HepG2 (cell line): ENCODE measurements at regions not wholly inside any gene's neighbourhood (a gene's known extent, or its start where the extent isn't known, plus 50 kb on each side); places are given as distances from the start of the nearest gene placed in this dataset.

Experiments used
- ATAC-seq: fragments of 200-7000 bp; cut with Tn5 transposase; 3 replicates; pipeline ENCODE4 v1.9.1; 2020; ENCODE audit warnings: mild to moderate bottlenecking, moderate library complexity
- BruUV-seq: library from RNA; stranded (reverse); fragments of 400-500 nt; replicated peaks from 2 replicates; lab custom pipeline; 2021; lab: Mats Ljungman, UMichigan
- CTCF ChIA-PET: fragments of 300-600 bp; formaldehyde crosslinking; extraction: SDS; loops from one replicate; lab custom pipeline; 2021; ENCODE audit warnings: low total read pairs, inconsistent platforms, low intra/inter-chr PET ratio; lab: Yijun Ruan, JAX
- POLR2A ChIA-PET: fragments of 350-600 bp; sonication (Branson Sonifier 250); formaldehyde crosslinking; loops from one replicate; lab custom pipeline; 2020; ENCODE audit warnings: antibody characterized with exemption, inconsistent platforms; lab: Yijun Ruan, JAX
- DNase-seq: peaks from one replicate; pipeline ENCODE4 v3.0.0-alpha.2; 2015; ENCODE audit warnings: low spot score
- FAIRE-seq: peaks from 3 replicates; lab custom pipeline; 2011; peaks lifted over from hg19 to GRCh38; lab: Jason Lieb, UNC
- H2AFZ ChIP-seq: one replicate; pipeline ENCODE4 v1.6.1; 2011; ENCODE audit warnings: low read length, inconsistent platforms
- H3K27ac ChIP-seq: fragments of 300-600 bp; 3 replicates; pipeline ENCODE4 v1.8.0; 2011; ENCODE audit warnings: mixed run types, mild to moderate bottlenecking, mixed read lengths, low read length, inconsistent platforms; ENCODE audit not compliant: insufficient read depth; ENCODE audit errors: extremely low read length
- H3K27me3 ChIP-seq, 2 experiments: fragments of 200-600 bp in 1 of 2; 2 replicates in 1 of 2; 3 replicates in 1 of 2; pipeline versions ENCODE4 v1.6.0 to v1.8.0; 2011; ENCODE audit warnings: low read length in 2 of 2, mild to moderate bottlenecking in 2 of 2, moderate library complexity in 2 of 2, inconsistent platforms in 1 of 2; ENCODE audit not compliant: insufficient read depth in 2 of 2, control insufficient read depth in 1 of 2
- H3K36me3 ChIP-seq, 2 experiments: fragments of 200-600 bp in 1 of 2; replicated peaks in 1 of 2; 2 replicates in 1 of 2; 3 replicates in 1 of 2; pipeline versions ENCODE4 v1.5.1 to v1.8.0; 2011; ENCODE audit warnings: low read length in 2 of 2, inconsistent platforms in 1 of 2; ENCODE audit not compliant: insufficient read depth in 2 of 2, control insufficient read depth in 1 of 2
- H3K4me1 ChIP-seq: 2 replicates; pipeline ENCODE4 v1.5.1; 2012; ENCODE audit warnings: low read length, inconsistent platforms; ENCODE audit not compliant: insufficient read depth
- H3K4me2 ChIP-seq: 2 replicates; pipeline ENCODE4 v1.6.0; 2011; ENCODE audit warnings: low read depth, low read length, inconsistent platforms
- H3K4me3 ChIP-seq, 3 experiments: fragments of 200-600 bp in 1 of 3; sonication (generic), shearing (Covaris generic) in 1 of 3; replicated peaks in 1 of 3; 2 replicates each; pipeline ENCODE4 v1.5.1; 2011 to 2016; ENCODE audit warnings: low read length in 3 of 3, inconsistent platforms in 2 of 3, low read depth in 2 of 3, mild to moderate bottlenecking in 2 of 3, control low read depth in 1 of 3, mixed read lengths in 1 of 3; ENCODE audit not compliant: insufficient read depth in 1 of 3
- H3K79me2 ChIP-seq: one replicate; pipeline ENCODE4 v1.6.1; 2011; ENCODE audit warnings: low read length, inconsistent platforms; ENCODE audit not compliant: insufficient read depth
- H3K9ac ChIP-seq: 2 replicates; pipeline ENCODE4 v1.6.0; 2011; ENCODE audit warnings: mild to moderate bottlenecking, low read depth, low read length, inconsistent platforms; ENCODE audit not compliant: insufficient read depth
- H3K9me3 ChIP-seq: 2 replicates; pipeline ENCODE4 v1.5.1; 2012; ENCODE audit warnings: mild to moderate bottlenecking, low read length
- H4K20me1 ChIP-seq: 2 replicates; pipeline ENCODE4 v1.6.0; 2011; ENCODE audit warnings: inconsistent platforms, mild to moderate bottlenecking, low read length, moderate library complexity; ENCODE audit not compliant: insufficient read depth
- AHR ChIP-seq: IDR thresholded peaks from 2 replicates; pipeline ENCODE4 v1.6.1; 2018; ENCODE audit warnings: missing genetic modification reagents, missing compliant biosample characterization
- ISX ChIP-seq: sonication (generic); formaldehyde crosslinking; conservative IDR thresholded peaks from 2 replicates; pipeline ENCODE4 v1.5.0; 2020; ENCODE audit warnings: missing genetic modification reagents
- JUNB ChIP-seq: sonication (generic); formaldehyde crosslinking; IDR thresholded peaks from 2 replicates; pipeline ENCODE4 v1.8.0; 2022; ENCODE audit warnings: missing genetic modification reagents, mild to moderate bottlenecking, borderline replicate concordance
- ZNF550 ChIP-seq: sonication (generic); formaldehyde crosslinking; IDR thresholded peaks from 2 replicates; pipeline ENCODE4 v1.4.0; 2020; ENCODE audit warnings: mild to moderate bottlenecking, missing genetic modification reagents, borderline replicate concordance
- ZNF772 ChIP-seq: sonication (generic); formaldehyde crosslinking; IDR thresholded peaks from 2 replicates; pipeline ENCODE4 v1.5.0; 2020; ENCODE audit warnings: mild to moderate bottlenecking, missing genetic modification reagents
- WGBS: methylation state at CpG from one replicate; pipeline ENCODE4 v1.1.6; 2017; ENCODE audit warnings: low lambda C conversion rate; 5-methylcytosine and 5-hydroxymethylcytosine counted together
- in situ Hi-C: cut with HindIII; loops from 2 replicates; pipeline ENCODE4 v1.10.0; 2017; ENCODE audit warnings: low pct_unique_long_range_greater_than_20kb; ENCODE audit not compliant: extremely low pct_ligation_motif_present
- intact Hi-C: fragments of 100-400 bp; cut with micrococcal nuclease; formaldehyde crosslinking; loops from one replicate; pipeline ENCODE4 v1.10.0; 2022; ENCODE audit not compliant: unreplicated experiment
- TF ChIP-seq, protein P1 (sequence below): sonication (generic); formaldehyde crosslinking; IDR thresholded peaks from 2 replicates; pipeline ENCODE4 v1.5.1; 2020; ENCODE audit warnings: missing genetic modification reagents, mild to moderate bottlenecking, borderline replicate concordance
- TF ChIP-seq, protein P2 (sequence below): sonication (generic); formaldehyde crosslinking; IDR thresholded peaks from 2 replicates; pipeline ENCODE4 v1.4.0; 2020; ENCODE audit warnings: missing genetic modification reagents, borderline replicate concordance

DNA sequence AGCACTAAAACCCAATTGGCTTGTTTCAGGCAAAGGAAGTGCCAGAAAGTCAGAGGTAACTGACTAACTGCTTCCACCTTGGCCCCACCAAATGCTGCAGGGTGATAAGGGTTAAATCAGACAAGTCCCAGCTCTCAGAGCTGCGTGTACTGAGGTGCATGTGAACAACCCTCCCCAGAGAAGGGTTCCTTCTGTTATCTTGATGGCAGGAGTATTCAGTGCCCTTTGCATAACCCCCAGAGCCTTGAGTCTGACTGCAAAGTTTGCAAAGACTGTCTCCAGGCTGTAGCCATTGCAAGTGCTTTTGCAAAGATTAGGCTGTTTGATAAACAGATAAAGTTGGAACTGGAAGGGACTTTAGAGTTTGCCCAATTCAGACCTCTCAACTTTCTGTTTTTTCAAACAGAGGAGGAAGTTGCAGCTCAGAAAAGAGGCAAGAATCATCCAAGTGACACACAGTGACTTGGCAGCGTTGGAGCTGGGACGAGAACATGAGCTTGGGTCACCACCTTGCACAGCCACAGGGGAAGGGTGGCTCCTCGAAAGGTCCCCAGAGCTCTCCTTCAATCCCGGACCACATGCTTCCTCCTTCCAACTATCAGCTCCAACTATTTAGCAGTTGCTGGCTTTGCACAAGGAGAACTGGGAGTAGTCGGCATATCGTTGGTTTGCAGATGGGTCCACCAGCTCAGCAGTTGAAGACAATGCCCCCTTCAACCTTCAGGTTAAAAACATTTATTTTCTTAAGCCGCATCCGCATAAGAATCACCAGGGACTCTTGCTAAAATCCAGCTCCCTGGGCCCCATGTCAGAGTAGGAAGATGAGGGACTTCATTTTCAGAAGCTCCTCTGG, 224.8 kb upstream of the HES1 start (continued):
- TF ChIP-seq, protein P1, sequence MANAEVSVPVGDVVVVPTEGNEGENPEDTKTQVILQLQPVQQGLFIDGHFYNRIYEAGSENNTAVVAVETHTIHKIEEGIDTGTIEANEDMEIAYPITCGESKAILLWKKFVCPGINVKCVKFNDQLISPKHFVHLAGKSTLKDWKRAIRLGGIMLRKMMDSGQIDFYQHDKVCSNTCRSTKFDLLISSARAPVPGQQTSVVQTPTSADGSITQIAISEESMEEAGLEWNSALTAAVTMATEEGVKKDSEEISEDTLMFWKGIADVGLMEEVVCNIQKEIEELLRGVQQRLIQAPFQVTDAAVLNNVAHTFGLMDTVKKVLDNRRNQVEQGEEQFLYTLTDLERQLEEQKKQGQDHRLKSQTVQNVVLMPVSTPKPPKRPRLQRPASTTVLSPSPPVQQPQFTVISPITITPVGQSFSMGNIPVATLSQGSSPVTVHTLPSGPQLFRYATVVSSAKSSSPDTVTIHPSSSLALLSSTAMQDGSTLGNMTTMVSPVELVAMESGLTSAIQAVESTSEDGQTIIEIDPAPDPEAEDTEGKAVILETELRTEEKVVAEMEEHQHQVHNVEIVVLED (CRISPR knock-in tag), result no peak
- TF ChIP-seq AHR (CRISPR knock-in tag), result no peak
- TF ChIP-seq ZNF772, result no peak
- TF ChIP-seq, all 625 proteins: peak for 0

DNA sequence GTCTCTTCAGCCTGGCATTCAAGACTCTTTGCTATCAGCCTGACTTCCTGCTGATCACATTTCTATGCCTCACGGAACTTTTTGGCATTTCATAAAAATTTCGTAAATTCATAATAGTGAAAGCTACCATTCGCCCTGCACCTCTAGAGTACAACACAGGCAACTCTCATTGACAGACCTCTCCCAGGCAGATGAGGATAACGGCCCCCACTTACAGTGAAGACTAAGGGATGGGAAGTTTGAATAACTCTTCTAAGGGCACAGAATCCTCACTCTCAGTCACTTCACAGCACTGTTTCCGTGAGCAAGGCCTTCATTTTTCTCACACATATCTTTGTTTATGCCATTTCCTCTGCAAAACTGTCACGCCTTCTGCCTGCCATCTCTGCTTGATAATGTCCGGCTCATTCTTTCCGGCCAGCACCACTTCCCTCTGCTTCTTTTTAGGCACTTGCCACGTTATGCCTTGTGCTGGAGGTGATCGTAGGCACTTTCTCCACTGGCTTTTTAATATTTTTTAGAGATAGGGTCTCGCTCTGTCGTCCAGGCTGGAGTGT, 224.1 kb upstream of the HES1 start:
- BruUV-seq, result no TSS peak
- Histone ChIP-seq H3K4me2 (no peak overlapping the region), H3K9ac (no peak overlapping the region), H4K20me1 (no peaks in the 10 kb centered on the region), H3K4me3 (no peak overlapping the region)
- 40% methylated on average over 12 of the region's 12 CpGs for WGBS
- CTCF ChIA-PET, result no interaction called here
- no peak for DNase-seq
- no peak for TF ChIP-seq ZNF550 (CRISPR knock-in tag)
- no peak for TF ChIP-seq JUNB (CRISPR knock-in tag)
- TF ChIP-seq ISX (CRISPR knock-in tag), result no peak
- TF ChIP-seq, protein P2, sequence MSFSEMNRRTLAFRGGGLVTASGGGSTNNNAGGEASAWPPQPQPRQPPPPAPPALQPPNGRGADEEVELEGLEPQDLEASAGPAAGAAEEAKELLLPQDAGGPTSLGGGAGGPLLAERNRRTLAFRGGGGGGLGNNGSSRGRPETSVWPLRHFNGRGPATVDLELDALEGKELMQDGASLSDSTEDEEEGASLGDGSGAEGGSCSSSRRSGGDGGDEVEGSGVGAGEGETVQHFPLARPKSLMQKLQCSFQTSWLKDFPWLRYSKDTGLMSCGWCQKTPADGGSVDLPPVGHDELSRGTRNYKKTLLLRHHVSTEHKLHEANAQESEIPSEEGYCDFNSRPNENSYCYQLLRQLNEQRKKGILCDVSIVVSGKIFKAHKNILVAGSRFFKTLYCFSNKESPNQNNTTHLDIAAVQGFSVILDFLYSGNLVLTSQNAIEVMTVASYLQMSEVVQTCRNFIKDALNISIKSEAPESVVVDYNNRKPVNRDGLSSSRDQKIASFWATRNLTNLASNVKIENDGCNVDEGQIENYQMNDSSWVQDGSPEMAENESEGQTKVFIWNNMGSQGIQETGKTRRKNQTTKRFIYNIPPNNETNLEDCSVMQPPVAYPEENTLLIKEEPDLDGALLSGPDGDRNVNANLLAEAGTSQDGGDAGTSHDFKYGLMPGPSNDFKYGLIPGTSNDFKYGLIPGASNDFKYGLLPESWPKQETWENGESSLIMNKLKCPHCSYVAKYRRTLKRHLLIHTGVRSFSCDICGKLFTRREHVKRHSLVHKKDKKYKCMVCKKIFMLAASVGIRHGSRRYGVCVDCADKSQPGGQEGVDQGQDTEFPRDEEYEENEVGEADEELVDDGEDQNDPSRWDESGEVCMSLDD (CRISPR knock-in tag), result no peak
- TF ChIP-seq, all 625 proteins: peak for 0
- POLR2A ChIA-PET, result no interaction called here
- in situ Hi-C loops (no loop called here), intact Hi-C loops (loop anchor here (10.0 kb wide), 1 partner anchor 1577 kb away; no protein-coding TSS in a partner anchor)
- no peak for ATAC-seq
- no peak for FAIRE-seq
- Histone ChIP-seq H3K9me3 (peaks cover 9% of the 10 kb centered on the region; the same call in 1 of the 2 replicates), H3K4me1 (peaks cover 9% of the 10 kb centered on the region; the same call in 1 of the 2 replicates), H3K79me2 (no peaks in the 10 kb centered on the region), H3K27me3 (peaks cover 0 to 3% of the 10 kb centered on the region in 2 experiments; a peak in 2 of 5 replicates), H3K27ac (no peak overlapping the region), H2AFZ (no peak overlapping the region), H3K36me3 (no peaks in the 10 kb centered on the region)
